Natural killer cell treated with Interleukin-12 subunit alpha and Interleukin-12 subunit beta and Interleukin-15 and Interleukin-18, amount 100 ng/mL, for 72 hours (primary cell): ENCODE measurements at regions not wholly inside any gene's neighbourhood (a gene's known extent, or its start where the extent isn't known, plus 50 kb on each side); places are given as distances from the start of the nearest gene placed in this dataset.

Experiments
- ATAC-seq, 2 donors: fragments of 150-1000 bp; cut with Tn5 transposase in 1 of 2; sonication (Bioruptor Pico), chemical (Tn5 transposase) in 1 of 2; 2 replicates each; pipeline ENCODE4 v1.10.0; 2021
- DNase-seq: peaks from one replicate; pipeline ENCODE4 v3.0.0; 2022; ENCODE audit warnings: low spot score
- H3K27ac Mint-ChIP-seq, 2 donors: 1 replicate in 1 of 2; 2 replicates in 1 of 2; pipeline ENCODE4 v1.8.0; 2022; ENCODE audit warnings: mixed read lengths in 2 of 2, mild to moderate bottlenecking in 1 of 2, moderate library complexity in 1 of 2
- H3K27me3 Mint-ChIP-seq, 2 donors: 1 replicate in 1 of 2; 2 replicates in 1 of 2; pipeline ENCODE4 v1.8.0; 2022; ENCODE audit warnings: mixed read lengths in 2 of 2
- H3K36me3 Mint-ChIP-seq: one replicate; pipeline ENCODE4 v1.8.0; 2022; ENCODE audit warnings: mixed read lengths
- H3K4me1 Mint-ChIP-seq, 2 donors: 1 replicate in 1 of 2; 2 replicates in 1 of 2; pipeline ENCODE4 v1.8.0; 2022; ENCODE audit warnings: low read depth in 2 of 2, mixed read lengths in 2 of 2, mild to moderate bottlenecking in 1 of 2
- H3K4me3 Mint-ChIP-seq: one replicate; pipeline ENCODE4 v1.8.0; 2022; ENCODE audit warnings: mixed read lengths
- H3K9me3 Mint-ChIP-seq: 2 replicates; pipeline ENCODE4 v1.8.0; 2022; ENCODE audit warnings: mixed read lengths

DNA sequence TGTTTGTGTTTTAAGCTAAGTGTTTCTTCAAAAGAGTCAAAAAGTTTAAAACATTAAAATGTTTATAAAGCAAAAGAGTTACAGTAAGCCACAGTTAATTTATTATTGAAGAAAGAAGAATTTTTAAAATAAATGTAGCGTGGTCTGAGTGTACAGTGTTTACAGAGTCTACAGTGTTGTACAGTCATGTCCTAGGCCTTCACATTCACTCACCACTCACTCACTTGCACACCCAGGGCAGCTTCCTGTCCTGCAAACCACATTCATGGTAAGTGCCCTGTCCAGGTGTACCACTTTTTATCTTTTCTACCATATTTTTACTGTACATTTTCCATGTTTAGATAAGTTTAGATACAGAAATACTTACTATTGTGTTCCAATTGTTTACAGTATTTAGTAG, 239.7 kb upstream of the AGA start:
- Mint-ChIP-seq H3K4me3 (no peak overlapping the region), H3K27me3 (no peaks in the 10 kb centered on the region), H3K4me1 (no peaks in the 10 kb centered on the region), H3K9me3 (peaks cover 5% of the 10 kb centered on the region), H3K36me3 (no peaks in the 10 kb centered on the region), H3K27ac (no peak overlapping the region)
- no peak for ATAC-seq
- DNase-seq = no peak

DNA sequence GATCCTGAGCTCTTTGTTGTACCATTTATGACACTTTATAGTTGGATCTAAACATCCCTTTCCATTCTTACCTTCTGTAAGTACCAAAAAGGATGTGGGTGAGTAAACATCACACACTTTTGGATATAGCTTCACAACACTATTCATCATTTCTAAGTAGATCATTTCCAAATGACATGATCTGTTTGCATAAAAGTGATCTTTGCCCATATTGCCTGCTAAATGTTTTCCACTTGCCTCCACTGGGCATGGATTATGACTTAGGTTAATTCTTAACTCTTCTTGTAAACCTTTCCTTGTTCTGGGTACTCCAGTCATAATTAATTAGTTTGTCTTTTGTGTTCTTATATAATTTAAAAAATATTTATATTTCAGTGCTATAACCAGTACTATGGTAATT, 244.9 kb upstream of the AGA start:
- no peaks in the 10 kb centered on the region for H3K36me3 Mint-ChIP-seq
- peaks cover 6% of the 10 kb centered on the region for H3K9me3 Mint-ChIP-seq
- no peaks in the 10 kb centered on the region for H3K4me1 Mint-ChIP-seq
- DNase-seq (no peak), ATAC-seq (no peak)
- H3K27me3 Mint-ChIP-seq = no peaks in the 10 kb centered on the region
- no peak overlapping the region for H3K4me3 Mint-ChIP-seq
- H3K27ac Mint-ChIP-seq = no peak overlapping the region

DNA sequence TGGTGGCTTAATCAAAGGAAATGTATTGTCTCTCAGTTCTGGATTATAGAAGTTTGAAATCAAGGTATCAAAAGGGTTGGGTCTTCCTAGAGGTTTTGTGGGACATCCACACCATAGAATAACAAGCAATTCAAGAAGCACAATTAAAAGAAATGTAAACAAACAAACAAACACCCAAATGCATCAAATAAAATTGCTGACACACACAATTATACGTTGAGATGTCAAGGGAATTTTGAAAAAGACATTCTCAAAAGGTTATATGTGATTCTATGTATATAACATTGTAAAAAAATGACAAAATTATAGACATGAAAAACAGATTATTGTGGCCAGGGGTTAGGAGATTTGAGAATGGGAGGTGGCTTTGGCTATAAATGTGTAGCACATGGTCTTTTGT, 250.7 kb upstream of the AGA start:
- Mint-ChIP-seq H3K36me3 (no peaks in the 10 kb centered on the region), H3K4me3 (no peak overlapping the region), H3K9me3 (peaks cover 6% of the 10 kb centered on the region), H3K4me1 (no peaks in the 10 kb centered on the region), H3K27me3 (no peaks in the 10 kb centered on the region), H3K27ac (no peak overlapping the region)
- ATAC-seq (no peak), DNase-seq (no peak)

DNA sequence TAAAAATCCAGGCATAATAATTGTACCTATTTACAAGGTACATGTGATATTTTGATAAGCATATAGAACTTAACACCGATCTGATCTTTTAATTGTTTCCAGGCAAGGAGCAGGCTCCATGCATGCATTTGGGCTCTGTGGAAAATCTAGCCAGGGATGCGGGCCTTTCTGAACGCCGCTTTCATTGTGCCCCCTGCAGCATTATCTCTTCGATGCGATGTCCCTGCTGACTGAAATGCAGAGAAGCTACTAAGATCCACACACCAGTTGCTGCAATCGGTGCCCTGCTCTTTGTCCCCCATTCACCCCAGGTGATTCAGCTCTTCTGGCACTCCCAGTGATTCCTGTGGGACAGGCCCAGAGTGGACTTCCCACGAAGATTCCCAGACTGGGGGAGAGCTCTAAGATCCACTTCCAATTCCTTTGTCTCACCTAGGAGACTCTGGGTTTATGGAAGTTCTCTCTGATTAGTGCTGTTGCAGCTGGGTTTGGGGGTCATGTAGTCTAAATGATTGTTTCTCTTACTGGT, 254.3 kb upstream of the AGA start:
- Mint-ChIP-seq H3K27ac (no peak overlapping the region), H3K4me3 (no peak overlapping the region), H3K9me3 (peaks cover 8% of the 10 kb centered on the region), H3K36me3 (no peaks in the 10 kb centered on the region), H3K27me3 (no peaks in the 10 kb centered on the region), H3K4me1 (no peaks in the 10 kb centered on the region)
- ATAC-seq (no peak), DNase-seq (no peak)

DNA sequence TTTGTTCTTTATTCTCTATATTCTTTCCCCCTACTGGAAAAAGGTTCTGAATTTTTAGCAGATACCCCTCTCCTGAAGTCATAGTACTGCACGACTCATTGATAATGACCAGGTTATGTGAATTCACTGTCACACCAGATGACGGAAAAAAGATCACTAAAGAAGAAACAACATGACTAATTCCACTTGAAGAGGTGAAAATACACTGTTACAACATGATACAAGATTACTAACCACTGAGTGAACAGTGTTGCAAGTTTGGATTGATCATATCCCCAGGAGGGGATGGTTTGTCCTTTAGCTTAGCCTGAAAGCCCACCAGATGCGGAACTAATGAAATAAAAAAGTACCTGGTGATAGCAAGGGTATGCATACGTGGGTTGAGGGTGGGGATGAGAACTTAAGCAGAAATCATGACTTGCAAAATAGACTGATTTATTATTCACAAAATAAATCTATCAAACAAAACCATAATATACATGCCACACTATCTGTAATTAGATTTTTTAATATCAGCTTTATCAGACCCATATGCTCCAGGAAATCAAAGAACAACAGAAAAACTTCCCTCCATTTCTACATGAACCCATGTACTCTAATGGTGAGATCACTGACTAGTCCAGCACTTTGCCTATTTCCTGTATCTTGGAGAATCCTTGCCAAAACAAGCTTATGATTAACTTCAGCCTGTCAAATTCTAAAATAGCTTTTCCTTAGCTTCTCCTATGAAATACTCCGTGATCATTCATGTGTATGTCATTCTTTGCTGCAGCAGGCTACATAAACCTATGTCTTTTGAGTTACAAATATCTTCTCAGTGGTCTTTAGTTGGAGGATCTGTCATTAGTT, 257.4 kb upstream of the AGA start:
- ATAC-seq (no peak), DNase-seq (no peak)
- no peak overlapping the region for H3K4me3 Mint-ChIP-seq
- H3K36me3 Mint-ChIP-seq = no peaks in the 10 kb centered on the region
- no peaks in the 10 kb centered on the region for H3K4me1 Mint-ChIP-seq
- H3K27ac Mint-ChIP-seq = no peak overlapping the region
- H3K9me3 Mint-ChIP-seq = peaks cover 11% of the 10 kb centered on the region
- H3K27me3 Mint-ChIP-seq = no peaks in the 10 kb centered on the region

- Mint-ChIP-seq H3K36me3 (no peaks in the 10 kb centered on the region), H3K27ac (no peak overlapping the region), H3K27me3 (no peaks in the 10 kb centered on the region), H3K9me3 (peaks cover 10% of the 10 kb centered on the region), H3K4me1 (no peaks in the 10 kb centered on the region), H3K4me3 (no peak overlapping the region)
- ATAC-seq (no peak), DNase-seq (no peak)
Observed at GRCh38 chr4:177706916-177707315, 264.7 kb upstream of the AGA start.

DNA sequence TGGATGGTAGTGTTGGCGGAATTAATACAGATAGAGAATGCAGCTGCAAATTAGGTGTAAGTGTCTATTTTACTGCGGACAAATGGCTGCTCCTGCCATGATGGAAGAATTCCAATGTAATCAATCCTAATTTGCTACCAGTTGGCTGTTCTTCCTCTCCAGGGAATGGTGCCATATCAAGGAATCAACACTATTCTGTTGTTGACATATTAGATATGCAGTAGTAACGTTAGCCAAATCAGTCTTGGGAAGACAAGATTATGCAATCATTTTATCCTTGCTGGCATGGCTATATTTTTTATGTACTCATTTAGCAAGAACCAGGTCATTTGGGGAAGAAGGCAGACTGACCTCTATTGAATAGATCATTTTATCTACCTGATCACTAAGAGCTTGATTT, 271.2 kb upstream of the AGA start:
- no peaks in the 10 kb centered on the region for H3K36me3 Mint-ChIP-seq
- no peaks in the 10 kb centered on the region for H3K27me3 Mint-ChIP-seq
- no peak for DNase-seq
- H3K4me1 Mint-ChIP-seq = no peaks in the 10 kb centered on the region
- H3K4me3 Mint-ChIP-seq = no peak overlapping the region
- H3K9me3 Mint-ChIP-seq = peaks cover 5% of the 10 kb centered on the region
- no peak overlapping the region for H3K27ac Mint-ChIP-seq
- no peak for ATAC-seq

DNA sequence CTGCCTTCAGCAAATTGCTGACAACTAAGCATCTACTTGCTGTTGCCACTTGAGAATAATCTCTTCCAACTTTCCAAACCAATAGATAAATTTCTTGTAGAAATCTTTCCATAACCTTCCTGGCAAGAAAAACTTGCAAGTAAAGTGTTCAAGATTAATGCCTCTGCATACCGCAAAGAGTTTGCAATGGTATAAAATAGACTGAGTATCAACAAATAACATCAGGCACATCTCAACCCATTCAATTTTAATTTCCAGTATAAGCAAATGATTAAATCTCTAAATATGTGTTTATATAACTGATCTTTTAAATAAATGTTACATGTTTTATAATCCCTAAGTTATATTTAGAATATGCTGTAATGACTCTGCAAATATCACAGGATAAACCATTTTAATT, 275.2 kb upstream of the AGA start:
- no peaks in the 10 kb centered on the region for H3K4me1 Mint-ChIP-seq
- H3K27me3 Mint-ChIP-seq = no peaks in the 10 kb centered on the region
- ATAC-seq = no peak
- H3K27ac Mint-ChIP-seq = no peak overlapping the region
- peaks cover 7% of the 10 kb centered on the region for H3K9me3 Mint-ChIP-seq
- no peak overlapping the region for H3K4me3 Mint-ChIP-seq
- DNase-seq = no peak
- H3K36me3 Mint-ChIP-seq = no peaks in the 10 kb centered on the region

GRCh38 chr4:177718514-177718913, 276.3 kb upstream of the AGA start:
- H3K4me3 Mint-ChIP-seq = no peak overlapping the region
- no peak overlapping the region for H3K27ac Mint-ChIP-seq

DNA sequence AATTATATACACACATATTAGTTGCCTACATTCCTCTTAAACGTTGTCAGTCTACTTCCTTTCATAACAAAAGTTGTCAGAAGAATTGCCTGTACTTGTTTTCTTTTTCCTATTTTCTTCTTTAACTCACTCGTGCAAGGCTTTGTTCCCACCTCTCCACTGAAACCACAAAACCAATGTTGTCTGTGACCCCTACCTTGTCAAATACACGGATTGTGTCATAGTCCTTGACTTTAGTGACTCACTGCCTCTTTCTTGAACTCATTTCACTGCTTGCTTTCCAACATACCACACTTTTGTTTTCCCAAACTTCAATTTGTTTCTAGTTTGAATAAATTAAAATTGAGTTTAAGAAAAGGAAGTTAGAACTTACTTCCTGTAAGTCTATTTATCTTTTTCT, 283.9 kb upstream of the AGA start:
- Mint-ChIP-seq H3K27ac (no peak overlapping the region), H3K4me3 (no peak overlapping the region), H3K4me1 (no peaks in the 10 kb centered on the region), H3K36me3 (no peaks in the 10 kb centered on the region), H3K9me3 (peaks cover 10% of the 10 kb centered on the region), H3K27me3 (no peaks in the 10 kb centered on the region)
- no peak for DNase-seq
- no peak for ATAC-seq

More at GRCh38 chr4:177718514-177718913, 276.3 kb upstream of the AGA start:
- H3K4me1 Mint-ChIP-seq = no peaks in the 10 kb centered on the region
- no peaks in the 10 kb centered on the region for H3K36me3 Mint-ChIP-seq
- no peaks in the 10 kb centered on the region for H3K27me3 Mint-ChIP-seq
- H3K9me3 Mint-ChIP-seq = peaks cover 6% of the 10 kb centered on the region
- ATAC-seq (no peak), DNase-seq (no peak)

DNA sequence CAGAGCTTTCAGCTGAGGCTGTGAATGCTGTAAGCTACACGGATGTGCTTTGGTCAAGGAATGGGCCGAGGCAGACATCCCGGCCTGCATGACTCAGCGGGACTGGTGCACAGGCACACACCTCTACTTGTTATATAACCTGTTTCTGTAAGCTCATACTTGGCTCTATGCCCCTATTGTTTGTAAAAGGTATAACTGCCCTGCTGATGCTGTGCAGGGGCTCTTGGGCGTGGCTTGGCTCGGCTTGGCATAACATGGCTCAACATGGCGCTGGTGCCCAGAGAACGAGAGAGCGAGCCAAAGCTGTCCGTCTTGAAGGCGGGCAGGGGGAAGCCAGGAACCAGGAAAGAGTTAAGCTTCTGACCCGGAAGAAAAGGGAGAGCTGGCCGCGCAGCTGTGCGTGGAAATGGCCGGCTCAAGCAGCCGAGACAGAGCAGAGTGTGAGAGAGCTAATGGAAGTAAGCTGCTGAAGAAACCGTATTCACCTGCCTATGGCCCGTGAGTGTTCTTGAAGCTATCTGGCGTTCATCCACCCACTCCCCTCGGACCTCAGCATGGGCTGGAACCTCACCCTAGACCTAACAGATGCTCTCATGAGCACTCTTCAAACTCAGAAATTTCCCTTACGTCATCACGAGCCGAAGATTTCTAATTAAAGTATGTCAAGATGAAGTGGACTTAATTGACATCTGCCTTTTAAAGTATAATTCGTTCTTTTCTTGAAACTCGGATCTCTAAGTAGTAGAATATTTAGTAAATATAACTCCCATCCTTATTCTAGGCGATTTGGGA, 286.3 kb upstream of the AGA start:
- H3K4me3 Mint-ChIP-seq = no peak overlapping the region
- DNase-seq (no peak), ATAC-seq (no peak)
- H3K4me1 Mint-ChIP-seq = no peaks in the 10 kb centered on the region
- H3K36me3 Mint-ChIP-seq = no peaks in the 10 kb centered on the region
- no peaks in the 10 kb centered on the region for H3K27me3 Mint-ChIP-seq
- H3K27ac Mint-ChIP-seq = no peak overlapping the region
- peaks cover 11% of the 10 kb centered on the region for H3K9me3 Mint-ChIP-seq

GRCh38 chr4:177729681-177730080, 287.4 kb upstream of the AGA start:
- Mint-ChIP-seq H3K36me3 (no peaks in the 10 kb centered on the region), H3K27me3 (no peaks in the 10 kb centered on the region), H3K4me3 (no peak overlapping the region), H3K27ac (no peak overlapping the region), H3K9me3 (peaks cover 14% of the 10 kb centered on the region), H3K4me1 (no peaks in the 10 kb centered on the region)
- DNase-seq (no peak), ATAC-seq (no peak)

- ATAC-seq = no peak
- H3K4me3 Mint-ChIP-seq = no peak overlapping the region
Observed at GRCh38 chr4:177737387-177737940, 295.2 kb upstream of the AGA start.

GRCh38 chr4:177740563-177740962, 298.3 kb upstream of the AGA start:
- Mint-ChIP-seq H3K27me3 (no peaks in the 10 kb centered on the region), H3K27ac (no peak overlapping the region), H3K4me3 (no peak overlapping the region), H3K4me1 (no peaks in the 10 kb centered on the region), H3K9me3 (peaks cover 7% of the 10 kb centered on the region), H3K36me3 (no peaks in the 10 kb centered on the region)
- DNase-seq (no peak), ATAC-seq (no peak)

More at GRCh38 chr4:177737387-177737940, 295.2 kb upstream of the AGA start:
- Mint-ChIP-seq H3K36me3 (no peaks in the 10 kb centered on the region), H3K27ac (no peak overlapping the region), H3K4me1 (no peaks in the 10 kb centered on the region), H3K9me3 (peaks cover 11% of the 10 kb centered on the region), H3K27me3 (no peaks in the 10 kb centered on the region)
- no peak for DNase-seq
